ENCODE measurements at regions not wholly inside any gene's neighbourhood (a gene's known extent, or its start where the extent isn't known, plus 50 kb on each side); places are given as distances from the start of the nearest gene placed in this dataset.

DNA sequence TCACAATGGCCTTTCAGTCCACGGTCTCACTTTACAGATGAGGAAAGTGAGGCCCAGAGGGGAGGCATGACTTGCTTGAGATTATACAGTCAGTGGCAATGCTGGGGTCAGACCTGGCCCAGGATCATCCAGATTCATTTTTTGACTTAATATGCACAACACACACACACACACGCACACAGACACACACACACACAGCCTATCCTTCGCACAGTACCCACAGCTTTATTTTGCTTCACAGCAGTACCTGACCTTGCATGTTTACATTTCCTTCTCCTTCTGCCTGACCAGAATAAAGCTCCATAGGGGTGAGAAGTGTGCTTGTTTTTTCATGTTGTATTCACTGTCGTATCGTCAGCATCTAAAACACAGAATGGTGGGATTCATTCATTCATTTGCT, 79.8 kb downstream of the VEGFA start:
- DNase-seq (ENCODE audit: low spot score) = no peak

DNA sequence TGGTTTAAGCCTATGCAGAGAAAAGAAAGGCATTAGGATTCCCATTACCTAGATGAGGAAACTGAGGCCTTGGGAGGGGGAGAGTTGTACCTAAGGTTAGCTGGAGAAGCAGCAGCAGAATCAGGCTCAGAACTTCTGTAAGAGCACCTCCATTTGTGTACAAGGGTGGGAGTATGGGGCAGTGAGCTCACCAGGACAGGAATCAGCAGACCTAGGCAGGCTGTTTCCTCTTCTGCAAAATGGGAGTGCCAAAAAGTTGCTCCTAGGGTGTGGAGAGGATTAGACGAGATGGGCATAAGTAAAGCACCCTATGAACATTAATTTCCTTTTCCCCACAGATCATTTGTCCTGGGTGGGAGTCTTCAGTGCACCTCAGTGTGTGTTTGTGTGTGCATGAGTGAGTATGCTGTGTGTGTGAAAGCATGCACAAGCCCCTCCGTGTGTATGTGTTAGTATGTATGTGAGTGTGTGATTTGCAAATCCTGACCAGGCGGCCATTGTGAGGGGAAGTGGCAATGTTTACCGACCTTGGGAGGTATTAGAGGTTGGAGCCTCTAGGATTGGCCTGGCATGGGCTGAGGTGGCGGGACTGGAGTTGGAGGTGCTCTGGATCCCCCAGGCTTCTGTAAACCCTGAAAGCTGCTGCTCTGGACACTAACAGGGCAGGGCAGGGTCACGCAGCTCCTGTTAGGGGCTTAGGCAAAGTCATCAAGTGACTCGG, 78.8 kb downstream of the VEGFA start:
- DNase-seq (ENCODE audit: low spot score) = no peak

DNA sequence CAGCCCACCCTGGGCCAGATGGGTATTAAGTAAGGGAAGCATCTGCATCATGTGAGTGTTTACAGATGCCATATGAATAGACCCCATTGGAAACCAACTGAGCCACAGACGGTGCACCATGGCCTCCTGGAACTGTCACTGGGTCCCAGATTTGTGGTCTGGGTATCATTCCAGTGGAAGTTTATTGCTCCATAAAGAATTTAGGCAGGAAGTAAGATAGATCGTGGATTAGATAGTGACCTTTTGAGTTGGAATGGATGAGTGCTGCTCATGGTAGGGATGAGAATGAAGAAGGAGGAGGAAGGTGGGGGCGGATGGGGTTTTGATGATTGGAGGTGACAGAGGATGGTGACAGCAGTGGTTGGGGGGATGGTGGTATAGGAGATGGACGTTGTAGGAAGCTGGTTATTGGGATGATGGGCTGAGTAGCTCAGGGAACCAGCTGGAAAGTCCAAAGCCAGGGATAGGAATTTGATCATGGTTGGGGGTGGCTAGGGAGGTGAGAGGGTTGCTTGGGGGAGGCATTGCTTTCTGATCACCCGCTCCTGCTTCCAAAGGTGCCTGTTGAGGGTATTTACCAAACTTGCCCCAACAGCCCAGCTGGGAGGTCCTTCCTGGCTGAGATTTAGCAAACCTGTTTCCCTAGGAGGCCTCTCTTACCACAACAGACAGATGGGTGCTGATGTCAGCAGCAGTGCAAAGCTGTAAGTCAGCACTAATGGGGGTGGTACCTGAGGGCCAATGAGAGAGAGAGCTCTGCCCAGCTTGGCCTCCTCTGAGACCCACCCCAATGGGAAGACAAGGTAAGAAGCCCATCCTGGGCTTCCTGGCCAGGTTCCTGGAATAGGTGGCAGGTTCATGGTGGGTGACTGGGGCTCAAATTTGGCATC, 78.0 kb downstream of the VEGFA start:
- no peak for DNase-seq (ENCODE audit: low spot score)

DNA sequence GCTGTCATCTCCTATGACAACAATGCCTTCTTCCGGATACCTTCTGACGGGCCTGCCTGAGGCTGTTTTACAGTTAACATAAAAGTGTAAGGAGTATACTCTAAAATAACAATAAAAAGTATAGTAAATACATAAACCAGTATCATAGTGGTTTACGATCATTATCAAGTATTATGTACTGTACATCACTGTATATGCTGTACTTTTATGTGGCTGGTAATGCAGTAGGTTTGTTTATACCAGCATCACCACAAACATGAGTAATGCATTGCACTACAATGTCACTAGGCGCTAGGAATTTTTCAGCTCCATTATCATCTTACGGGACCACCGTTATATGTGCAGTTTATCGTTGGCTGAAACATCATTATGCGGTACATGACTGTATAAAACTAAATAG, 76.5 kb downstream of the VEGFA start:
- no peak for DNase-seq (ENCODE audit: low spot score)

DNA sequence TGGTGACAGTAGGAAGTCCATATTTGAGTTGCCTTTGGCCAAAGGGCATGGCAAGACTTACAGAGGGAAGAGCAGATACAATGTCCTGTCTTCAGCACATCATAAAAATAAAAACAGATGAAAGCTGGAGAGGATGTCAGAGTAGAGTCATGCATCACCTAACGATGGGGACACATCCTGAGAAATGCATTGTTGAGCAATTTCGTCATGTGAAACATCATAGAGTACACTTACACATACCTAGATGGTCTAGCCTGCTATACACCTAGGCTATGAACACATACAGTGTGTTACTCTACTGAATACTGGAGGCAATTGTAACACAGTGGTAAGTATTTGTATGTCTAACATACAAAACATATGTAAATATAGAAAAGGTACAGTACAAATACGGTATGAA, 75.6 kb downstream of the VEGFA start:
- DNase-seq (ENCODE audit: low spot score) = no peak

DNA sequence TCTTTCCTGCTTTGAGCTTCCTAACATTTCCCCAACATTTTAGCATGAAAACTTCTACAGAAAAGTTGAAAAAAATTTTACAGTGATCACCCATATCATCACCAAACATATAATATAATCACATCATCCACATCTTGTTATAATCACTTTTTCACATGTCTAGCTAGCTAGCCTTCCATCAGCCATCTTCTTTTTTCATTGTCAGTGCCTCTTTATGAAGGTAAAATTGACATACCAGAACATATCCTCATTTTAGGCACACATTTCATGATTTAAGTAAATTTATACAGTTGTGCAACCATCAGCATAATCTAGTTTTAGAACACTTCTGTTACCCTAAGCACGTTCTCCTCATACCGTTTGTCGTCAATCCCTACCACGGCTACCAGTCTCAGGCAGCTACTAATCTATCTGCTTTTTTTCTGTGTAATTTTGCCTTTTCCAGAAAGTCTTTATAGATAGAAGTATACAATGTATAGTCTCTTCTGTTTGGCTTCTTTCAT, 73.7 kb downstream of the VEGFA start:
- no peak for DNase-seq (ENCODE audit: low spot score)

DNA sequence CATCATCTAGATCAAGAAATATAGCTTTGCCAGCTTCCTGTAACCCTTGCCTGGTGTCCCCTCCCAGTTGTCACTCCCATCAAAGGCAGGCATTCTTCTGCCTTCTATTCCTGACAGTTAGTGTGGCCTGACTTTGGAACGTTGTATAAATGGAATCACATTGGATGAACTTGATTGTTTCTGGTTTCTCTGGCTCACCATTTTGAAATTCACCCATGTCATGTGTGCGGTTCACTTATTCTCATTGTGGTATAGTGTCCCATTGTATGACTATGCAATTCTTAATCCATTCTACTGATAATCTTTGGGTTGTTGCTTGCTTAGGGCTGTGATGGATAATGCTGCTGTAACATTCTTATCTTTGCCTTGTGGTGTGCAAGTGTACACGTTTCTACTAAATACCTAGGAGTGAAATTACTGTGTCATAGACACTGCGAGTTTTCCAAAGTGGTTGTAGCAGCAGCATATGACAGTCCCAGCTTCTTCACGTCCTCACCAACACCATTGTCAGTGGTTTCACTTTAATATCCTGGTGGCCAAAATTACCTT, 73.2 kb downstream of the VEGFA start:
- DNase-seq (ENCODE audit: low spot score) = no peak

DNA sequence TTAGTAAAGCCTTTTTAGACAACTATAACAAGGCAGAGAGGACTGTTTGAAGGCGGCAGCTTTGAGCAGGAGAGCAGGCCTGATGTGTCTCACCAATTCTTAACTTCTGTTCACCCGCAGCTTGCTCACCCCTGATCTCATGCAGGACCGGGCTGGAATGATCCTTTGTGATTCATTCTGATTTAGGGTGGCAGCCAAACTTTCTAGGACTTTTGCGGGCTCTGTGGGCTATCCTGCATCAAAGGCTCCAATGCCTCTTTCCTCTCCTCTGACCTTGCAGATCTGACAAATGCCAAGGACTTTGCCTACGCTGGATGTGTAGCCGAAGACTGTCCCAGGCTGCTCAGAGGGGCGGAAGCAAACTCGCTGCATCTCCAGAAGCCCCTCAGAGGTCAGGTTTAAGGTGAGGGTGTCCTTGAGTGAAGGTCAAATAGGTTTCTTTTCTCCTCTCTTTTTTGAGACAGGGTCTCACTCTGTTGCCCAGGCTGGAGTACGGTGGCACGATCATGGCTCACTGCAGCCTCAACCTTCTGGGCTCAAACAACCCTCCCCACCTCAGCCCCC, 72.3 kb downstream of the VEGFA start:
- DNase-seq (ENCODE audit: low spot score) = no peak

DNA sequence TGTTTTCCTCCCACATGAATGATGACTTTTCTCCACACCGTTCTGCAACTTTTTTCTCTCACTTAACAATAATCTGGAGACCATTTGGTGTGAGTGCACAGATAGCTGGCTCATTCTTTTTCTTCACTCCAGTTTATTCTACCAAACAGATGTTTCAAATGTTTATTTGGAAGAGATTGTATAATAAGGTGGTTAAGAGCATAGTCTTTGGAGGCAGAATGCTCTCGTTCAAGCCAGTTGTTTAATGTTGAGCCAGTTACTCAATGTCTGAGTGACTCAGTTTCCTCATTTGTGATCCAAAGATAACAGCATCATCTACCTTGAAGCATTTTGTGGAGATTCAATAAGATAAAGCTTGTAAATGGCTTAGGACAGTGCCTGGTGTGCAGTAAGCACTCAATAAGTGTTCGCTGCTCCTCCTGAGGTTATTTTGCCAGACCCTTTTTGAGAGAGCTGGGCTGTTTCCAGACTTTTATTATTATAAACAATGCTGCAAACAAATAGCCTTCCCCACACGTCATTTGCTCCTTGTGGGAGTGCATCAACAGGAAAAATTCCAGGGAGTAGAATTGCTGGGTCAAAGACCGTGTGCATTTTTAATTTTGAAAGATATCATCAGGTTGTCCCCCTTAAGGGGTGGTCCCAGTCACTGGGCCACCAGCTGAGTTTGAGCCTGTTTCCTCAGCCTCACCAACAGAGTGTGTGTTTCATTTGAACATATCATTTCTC, 70.6 kb downstream of the VEGFA start:
- DNase-seq (ENCODE audit: low spot score) = no peak

DNA sequence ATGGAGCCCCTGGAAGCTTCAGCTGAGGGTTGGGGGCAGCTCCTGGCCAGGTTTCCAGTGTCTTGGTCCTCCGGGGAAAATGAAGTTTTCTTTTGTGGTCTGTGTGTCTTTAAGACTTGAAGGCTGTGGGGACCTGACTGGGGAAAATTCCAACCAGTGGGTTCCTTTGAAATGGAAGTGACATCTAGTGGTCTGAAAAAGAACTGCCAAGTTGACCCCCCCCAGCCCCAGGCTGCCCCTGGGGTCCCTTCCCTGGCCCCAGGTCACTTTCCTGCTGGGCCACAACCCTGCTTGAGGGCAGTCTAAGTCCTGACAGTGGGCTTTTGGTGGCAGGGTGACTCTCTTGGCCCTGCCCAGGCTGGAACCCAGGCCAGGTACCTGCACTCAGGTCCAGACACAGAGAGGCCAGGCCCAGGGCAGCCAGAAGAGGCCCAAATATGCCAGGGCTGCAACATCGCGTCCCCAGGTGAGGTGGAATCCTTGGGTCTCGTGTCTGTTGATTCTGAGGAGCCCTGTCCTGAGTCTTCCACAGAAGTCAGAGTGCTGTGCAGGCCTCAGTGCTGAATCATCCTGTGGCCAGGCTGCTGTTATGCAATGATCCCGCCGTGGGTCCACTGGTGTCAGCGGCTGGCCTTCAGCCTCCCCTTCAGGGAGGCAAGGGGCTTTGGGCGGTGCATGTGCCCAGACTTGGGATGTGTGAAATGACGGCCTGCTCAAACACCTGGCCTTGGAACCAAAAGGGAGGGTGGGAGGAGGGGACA, 68.4 kb downstream of the VEGFA start:
- DNase-seq (ENCODE audit: low spot score) = no peak

DNA sequence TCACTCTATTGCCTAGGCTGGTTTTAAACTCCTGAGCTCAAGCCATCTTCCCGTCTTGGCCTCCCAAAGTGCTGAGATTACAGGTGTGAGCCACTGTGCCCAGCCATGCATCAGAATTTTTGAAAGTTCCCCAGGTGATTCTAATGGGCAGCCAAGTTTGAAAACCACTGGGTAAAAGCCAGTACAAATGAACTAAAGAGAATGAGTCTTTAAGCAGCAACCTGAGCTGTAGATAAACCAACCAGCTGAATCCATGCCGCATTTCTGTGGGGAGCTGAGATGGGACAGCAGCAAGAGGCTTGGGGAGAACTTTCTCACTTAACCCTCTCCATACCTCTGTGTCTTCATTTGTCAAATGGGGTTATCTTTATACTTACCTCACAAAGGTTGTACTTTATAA, 67.5 kb downstream of the VEGFA start:
- no peak for DNase-seq (ENCODE audit: low spot score)

DNA sequence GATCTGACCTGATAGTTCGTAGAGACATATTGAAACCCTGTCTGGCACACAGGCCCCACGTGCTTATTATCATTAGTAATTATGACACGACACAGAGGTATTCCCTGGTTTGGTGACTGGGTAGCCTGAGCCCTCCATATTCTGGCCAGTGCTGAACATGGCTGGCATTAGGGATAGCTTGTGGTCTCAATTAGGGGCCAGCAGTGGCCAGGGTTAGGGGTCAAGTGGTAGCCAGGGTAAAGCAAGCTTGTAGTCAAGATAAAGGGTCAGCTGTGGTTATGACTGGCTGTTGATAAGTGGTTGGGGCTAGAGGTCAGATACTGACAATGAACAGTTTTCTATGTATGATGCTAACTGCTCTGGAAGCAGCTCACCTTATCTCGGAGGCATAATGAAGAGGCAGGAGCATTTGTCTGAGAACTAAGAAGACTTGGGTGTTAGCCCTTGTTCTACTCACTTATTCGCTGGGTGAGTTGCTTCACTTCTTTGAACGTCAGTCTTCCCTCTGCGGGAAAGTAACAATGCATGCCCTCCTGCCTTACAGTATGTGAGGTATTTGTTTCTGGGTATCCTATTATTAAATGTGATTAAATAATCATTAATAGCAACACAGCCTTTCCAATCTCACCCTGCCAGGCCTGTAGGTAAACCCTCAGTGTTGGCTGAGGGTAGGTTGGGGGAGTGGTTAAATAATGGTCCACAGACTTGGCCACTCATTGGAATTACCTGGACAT, 66.7 kb downstream of the VEGFA start:
- no peak for DNase-seq (ENCODE audit: low spot score)

All from left forelimb (tissue), 1 donor.